HG02870 (cell line): ENCODE measurements at regions not wholly inside any gene's neighbourhood (a gene's known extent, or its start where the extent isn't known, plus 50 kb on each side); places are given as distances from the start of the nearest gene placed in this dataset.
"Not testable (repeated sequence)": the region's sequence is repeated elsewhere in the genome, so short reads cannot be mapped to it uniquely, and the experiment has no call there.

Source experiments
- ATAC-seq: cut with Tn5 transposase; IDR thresholded peaks from one replicate; pipeline ENCODE4 v1.9.1; 2021; ENCODE audit warnings: mild to moderate bottlenecking, moderate library complexity; ENCODE audit not compliant: unreplicated experiment

- no peak for ATAC-seq
Measured at GRCh38 chr14:89743828-89744227, 210.7 kb downstream of the EFCAB11 start.

GRCh38 chr14:89740241-89740640 is 214.3 kb downstream of the EFCAB11 start:
- ATAC-seq: no peak

GRCh38 chr14:89736881-89737280 is 217.6 kb downstream of the EFCAB11 start:
- no peak for ATAC-seq

- no peak for ATAC-seq
Measured at GRCh38 chr14:89731396-89731933, 223.1 kb downstream of the EFCAB11 start.

- ATAC-seq: no peak
Measured at GRCh38 chr14:89730687-89731086, 223.8 kb downstream of the EFCAB11 start.

GRCh38 chr14:89728964-89729363 is 225.6 kb downstream of the EFCAB11 start:
- no peak for ATAC-seq

GRCh38 chr14:89726226-89726625 is 228.3 kb downstream of the EFCAB11 start:
- ATAC-seq: not testable (repeated sequence)

- no peak for ATAC-seq
Measured at GRCh38 chr14:89724628-89724960, 229.9 kb downstream of the EFCAB11 start.

- no peak for ATAC-seq
Measured at GRCh38 chr14:89723930-89724627, 230.5 kb downstream of the EFCAB11 start.

- no peak for ATAC-seq
Measured at GRCh38 chr14:89721956-89722355, 232.6 kb downstream of the EFCAB11 start.

GRCh38 chr14:89720741-89721729 is 233.5 kb downstream of the EFCAB11 start:
- peak; percentile 67 for ATAC-seq

GRCh38 chr14:89720076-89720687 is 234.3 kb downstream of the EFCAB11 start:
- no peak for ATAC-seq

- ATAC-seq: peak; percentile 41
Measured at GRCh38 chr14:89719366-89720075, 235.0 kb downstream of the EFCAB11 start.

- ATAC-seq: no peak
Measured at GRCh38 chr14:89708982-89709625, 245.4 kb downstream of the EFCAB11 start.

GRCh38 chr14:89707086-89707485 is 247.4 kb downstream of the EFCAB11 start:
- no peak for ATAC-seq

GRCh38 chr14:89702876-89703200 is 251.7 kb downstream of the EFCAB11 start:
- no peak for ATAC-seq

GRCh38 chr14:89702073-89702875 is 252.3 kb downstream of the EFCAB11 start:
- no peak for ATAC-seq

GRCh38 chr14:89701211-89702043 is 253.1 kb downstream of the EFCAB11 start:
- ATAC-seq: peak; percentile 88

GRCh38 chr14:89700801-89701200 is 253.7 kb downstream of the EFCAB11 start:
- ATAC-seq: no peak
